ENCODE measurements at regions not wholly inside any gene's neighbourhood (a gene's known extent, or its start where the extent isn't known, plus 50 kb on each side); places are given as distances from the start of the nearest gene placed in this dataset.

DNA sequence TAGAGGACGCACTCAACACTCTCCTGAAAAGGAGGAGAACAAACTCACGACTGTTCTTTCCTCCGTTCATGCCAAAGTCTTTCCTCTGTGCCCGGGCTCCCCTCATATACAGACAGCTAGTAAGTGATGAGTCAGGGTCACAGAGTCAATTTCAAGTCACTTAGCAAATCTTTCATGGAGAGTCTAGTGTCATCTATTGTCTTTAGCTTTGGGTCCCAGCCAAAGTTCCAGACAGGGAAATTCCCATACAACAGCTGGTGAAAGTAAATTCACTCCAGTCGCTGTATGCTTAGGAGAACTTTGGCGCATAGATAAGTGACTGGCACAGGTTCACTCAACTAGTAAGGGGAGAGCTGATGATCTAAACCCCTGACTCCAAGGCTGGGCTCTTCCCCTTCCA, 226.5 kb downstream of the MID1 start:
- TF ChIP-seq EZH2 (IDR thresholded peaks at IDR 0.05) (no peak), YY1 (IDR thresholded peaks at IDR 0.05; ENCODE audit: extremely low read depth, insufficient replicate concordance, low read depth, low read length) (no peak), TCF7L2 (IDR thresholded peaks at IDR 0.05; ENCODE audit: borderline replicate concordance, extremely low read depth, insufficient read depth, insufficient read length) (no peak), JUND (IDR thresholded peaks at IDR 0.05) (no peak), ZNF274 (IDR thresholded peaks at IDR 0.05; ENCODE audit: low read depth, low read length) (no peak), RAD21 (IDR thresholded peaks at IDR 0.05; ENCODE audit: low read depth) (no peak)
- TF ChIP-seq, protein P1, sequence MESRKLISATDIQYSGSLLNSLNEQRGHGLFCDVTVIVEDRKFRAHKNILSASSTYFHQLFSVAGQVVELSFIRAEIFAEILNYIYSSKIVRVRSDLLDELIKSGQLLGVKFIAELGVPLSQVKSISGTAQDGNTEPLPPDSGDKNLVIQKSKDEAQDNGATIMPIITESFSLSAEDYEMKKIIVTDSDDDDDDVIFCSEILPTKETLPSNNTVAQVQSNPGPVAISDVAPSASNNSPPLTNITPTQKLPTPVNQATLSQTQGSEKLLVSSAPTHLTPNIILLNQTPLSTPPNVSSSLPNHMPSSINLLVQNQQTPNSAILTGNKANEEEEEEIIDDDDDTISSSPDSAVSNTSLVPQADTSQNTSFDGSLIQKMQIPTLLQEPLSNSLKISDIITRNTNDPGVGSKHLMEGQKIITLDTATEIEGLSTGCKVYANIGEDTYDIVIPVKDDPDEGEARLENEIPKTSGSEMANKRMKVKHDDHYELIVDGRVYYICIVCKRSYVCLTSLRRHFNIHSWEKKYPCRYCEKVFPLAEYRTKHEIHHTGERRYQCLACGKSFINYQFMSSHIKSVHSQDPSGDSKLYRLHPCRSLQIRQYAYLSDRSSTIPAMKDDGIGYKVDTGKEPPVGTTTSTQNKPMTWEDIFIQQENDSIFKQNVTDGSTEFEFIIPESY (IDR thresholded peaks at IDR 0.05; ENCODE audit: extremely low read depth, insufficient replicate concordance, low read length), result no peak

Measured in HCT116 (cell line).